ENCODE measurements at regions not wholly inside any gene's neighbourhood (a gene's known extent, or its start where the extent isn't known, plus 50 kb on each side); places are given as distances from the start of the nearest gene placed in this dataset.
A peak's percentile ranks its signal among the peaks of the same experiment; 100 is the strongest.
"Not testable (repeated sequence)": the region's sequence is repeated elsewhere in the genome, so short reads cannot be mapped to it uniquely, and the experiment has no call there.

- DNase-seq; intact Hi-C loops (cut with micrococcal nuclease); H3K4me3 ChIP-seq (ENCODE audit: low read length in 2 of 2); H3K9me3 ChIP-seq (ENCODE audit: control insufficient read depth in 1 of 2, low read length in 2 of 2); H3K36me3 Mint-ChIP-seq; H3K4me3 Mint-ChIP-seq; H3K36me3 ChIP-seq (ENCODE audit: insufficient read depth, low read length); H3K27me3 ChIP-seq (ENCODE audit: insufficient read depth, low read length); POLR2A ChIA-PET (ENCODE audit: partially characterized antibody); H3K4me1 Mint-ChIP-seq; H3K27ac ChIP-seq (ENCODE audit: low read depth, low read length); H3K27me3 Mint-ChIP-seq; H3K4me1 ChIP-seq (ENCODE audit: insufficient read depth, low read length); H3K27ac Mint-ChIP-seq: not testable (repeated sequence)
- CTCF ChIA-PET (ENCODE audit: partially characterized antibody), result interaction anchor here (1.6 kb wide), 1 partner anchor 32 kb away, joined by 3 read pairs; no protein-coding TSS in a partner anchor
- peaks cover 0 to 10% (median 4%) of the 10 kb centered on the region in 8 donors for H3K9me3 Mint-ChIP-seq
Observed at GRCh38 chr21:34233741-34234140, 130.1 kb upstream of the KCNE2 start.

- peak overlapping the region in 1 of 7 donors; percentile 4 for H3K27ac Mint-ChIP-seq
- peaks cover 0 to 10% (median 4%) of the 10 kb centered on the region in 8 donors for H3K9me3 Mint-ChIP-seq
- intact Hi-C loops (cut with micrococcal nuclease), result no loop called here
- H3K9me3 ChIP-seq (ENCODE audit: control insufficient read depth in 1 of 2, low read length in 2 of 2), result no peaks in the 10 kb centered on the region
- no peak overlapping the region for H3K4me3 ChIP-seq (ENCODE audit: low read length in 2 of 2)
- no peaks in the 10 kb centered on the region for H3K36me3 ChIP-seq (ENCODE audit: insufficient read depth, low read length)
- H3K27me3 Mint-ChIP-seq, result peaks cover 0 to 8% of the 10 kb centered on the region in 2 donors
- H3K36me3 Mint-ChIP-seq, result no peaks in the 10 kb centered on the region
- no peak overlapping the region for H3K27ac ChIP-seq (ENCODE audit: low read depth, low read length)
- ChIA-PET CTCF (ENCODE audit: partially characterized antibody) (interaction anchor here (2.5 kb wide), 1 partner anchor 312 kb away, joined by 9 read pairs; no protein-coding TSS in a partner anchor), POLR2A (ENCODE audit: partially characterized antibody) (no interaction called here)
- DNase-seq, result no peak
- no peak overlapping the region for H3K4me3 Mint-ChIP-seq
- H3K4me1 Mint-ChIP-seq, result no peaks in the 10 kb centered on the region
- no peaks in the 10 kb centered on the region for H3K27me3 ChIP-seq (ENCODE audit: insufficient read depth, low read length)
- no peaks in the 10 kb centered on the region for H3K4me1 ChIP-seq (ENCODE audit: insufficient read depth, low read length)
Observed at GRCh38 chr21:34235514-34235913, 128.3 kb upstream of the KCNE2 start.

DNA sequence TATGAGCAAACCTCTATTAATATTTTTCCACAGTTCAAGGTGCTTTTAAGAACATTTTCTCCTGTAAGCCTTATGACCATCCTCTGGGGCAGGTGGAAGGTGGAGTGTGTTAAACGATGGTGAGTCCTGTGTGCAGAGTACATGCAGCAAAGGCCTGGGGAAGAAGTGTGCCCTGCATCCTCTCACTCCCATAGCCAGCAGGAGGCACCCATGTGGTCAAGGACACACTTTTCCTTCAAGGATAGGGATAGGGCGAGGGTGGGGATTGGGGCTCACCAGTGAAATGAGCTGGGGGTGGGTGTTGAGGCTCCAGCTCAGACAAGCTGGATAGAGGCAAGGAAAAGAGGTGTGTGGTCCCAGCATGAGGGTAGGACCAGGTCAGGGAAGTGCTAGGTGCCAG, 120.8 kb upstream of the KCNE2 start:
- no peak for DNase-seq
- H3K4me3 ChIP-seq (ENCODE audit: low read length in 2 of 2), result no peak overlapping the region
- Mint-ChIP-seq H3K36me3 (no peaks in the 10 kb centered on the region), H3K4me1 (no peaks in the 10 kb centered on the region), H3K4me3 (no peak overlapping the region), H3K27me3 (peaks cover 2% of the 10 kb centered on the region in 2 donors), H3K9me3 (peaks cover 2 to 11% (median 6%) of the 10 kb centered on the region in 8 donors), H3K27ac (no peak overlapping the region)
- ChIA-PET CTCF (ENCODE audit: partially characterized antibody) (interaction anchor here (1.4 to 6.2 kb wide), 2 partner anchors 105 to 319 kb away, joined by 5 to 39 read pairs; no protein-coding TSS in a partner anchor), POLR2A (ENCODE audit: partially characterized antibody) (no interaction called here)
- intact Hi-C loops (cut with micrococcal nuclease), result loop anchor here (2.0 kb wide), 1 partner anchor 318 kb away; no protein-coding TSS in a partner anchor
- no peaks in the 10 kb centered on the region for H3K27me3 ChIP-seq (ENCODE audit: insufficient read depth, low read length)
- no peaks in the 10 kb centered on the region for H3K4me1 ChIP-seq (ENCODE audit: insufficient read depth, low read length)
- no peaks in the 10 kb centered on the region for H3K36me3 ChIP-seq (ENCODE audit: insufficient read depth, low read length)
- no peaks in the 10 kb centered on the region for H3K9me3 ChIP-seq (ENCODE audit: control insufficient read depth in 1 of 2, low read length in 2 of 2)
- H3K27ac ChIP-seq (ENCODE audit: low read depth, low read length), result no peak overlapping the region

GRCh38 chr21:34243562-34243961, 120.2 kb upstream of the KCNE2 start:
- Mint-ChIP-seq H3K36me3 (no peaks in the 10 kb centered on the region), H3K4me1 (no peaks in the 10 kb centered on the region), H3K27ac (no peak overlapping the region), H3K9me3 (peaks cover 2 to 15% (median 7%) of the 10 kb centered on the region in 8 donors), H3K4me3 (no peak overlapping the region), H3K27me3 (peaks cover 1 to 2% of the 10 kb centered on the region in 2 donors)
- peak in 2 of 5 donors; percentile 2 to 6 for DNase-seq
- ChIA-PET POLR2A (ENCODE audit: partially characterized antibody) (no interaction called here), CTCF (ENCODE audit: partially characterized antibody) (interaction anchor here (1.4 to 6.2 kb wide), 2 partner anchors 104 to 320 kb away, joined by 5 to 39 read pairs; no protein-coding TSS in a partner anchor)
- intact Hi-C loops (cut with micrococcal nuclease), result loop anchor here (2.0 kb wide), 1 partner anchor 319 kb away; no protein-coding TSS in a partner anchor
- H3K9me3 ChIP-seq (ENCODE audit: control insufficient read depth in 1 of 2, low read length in 2 of 2), result no peaks in the 10 kb centered on the region
- no peak overlapping the region for H3K27ac ChIP-seq (ENCODE audit: low read depth, low read length)
- no peaks in the 10 kb centered on the region for H3K4me1 ChIP-seq (ENCODE audit: insufficient read depth, low read length)
- H3K36me3 ChIP-seq (ENCODE audit: insufficient read depth, low read length), result no peaks in the 10 kb centered on the region
- H3K4me3 ChIP-seq (ENCODE audit: low read length in 2 of 2), result no peak overlapping the region
- H3K27me3 ChIP-seq (ENCODE audit: insufficient read depth, low read length), result no peaks in the 10 kb centered on the region

DNA sequence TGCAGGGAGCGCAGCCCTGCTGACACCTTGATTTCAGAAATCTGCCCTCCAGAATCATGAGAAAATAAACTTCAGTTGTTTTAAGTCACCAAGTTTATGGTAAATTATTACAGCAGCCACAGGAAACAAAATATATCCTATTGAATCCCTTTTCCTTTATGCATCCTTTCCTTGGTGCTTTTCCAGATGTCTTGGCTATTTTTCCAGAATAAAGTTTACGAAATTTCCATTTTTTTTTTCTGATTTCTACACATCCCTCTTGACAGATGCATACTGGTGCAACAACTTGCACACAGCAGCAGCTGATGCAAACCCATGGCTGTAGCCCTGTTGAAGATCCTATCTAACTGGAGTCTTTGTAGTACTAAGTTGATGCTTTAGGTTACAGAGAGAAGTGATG, 111.1 kb upstream of the KCNE2 start:
- POLR2A ChIA-PET (ENCODE audit: partially characterized antibody), result no interaction called here
- Histone ChIP-seq H3K4me3 (ENCODE audit: low read length in 2 of 2) (no peak overlapping the region), H3K9me3 (ENCODE audit: control insufficient read depth in 1 of 2, low read length in 2 of 2) (peaks cover 0 to 7% of the 10 kb centered on the region in 2 donors), H3K27me3 (ENCODE audit: insufficient read depth, low read length) (no peaks in the 10 kb centered on the region), H3K36me3 (ENCODE audit: insufficient read depth, low read length) (no peaks in the 10 kb centered on the region), H3K4me1 (ENCODE audit: insufficient read depth, low read length) (no peaks in the 10 kb centered on the region), H3K27ac (ENCODE audit: low read depth, low read length) (no peak overlapping the region)
- CTCF ChIA-PET (ENCODE audit: partially characterized antibody), result no interaction called here
- Mint-ChIP-seq H3K27me3 (peaks cover 2 to 8% of the 10 kb centered on the region in 2 donors), H3K4me3 (no peak overlapping the region), H3K4me1 (no peaks in the 10 kb centered on the region), H3K9me3 (peaks cover 3 to 66% (median 43%) of the 10 kb centered on the region in 8 donors), H3K36me3 (peaks cover 5 to 9% of the 10 kb centered on the region in 2 donors), H3K27ac (no peak overlapping the region)
- intact Hi-C loops (cut with micrococcal nuclease), result no loop called here
- no peak for DNase-seq

GRCh38 chr21:34255073-34255472, 108.7 kb upstream of the KCNE2 start:
- ChIA-PET POLR2A (ENCODE audit: partially characterized antibody) (no interaction called here), CTCF (ENCODE audit: partially characterized antibody) (no interaction called here)
- Mint-ChIP-seq H3K4me3 (no peak overlapping the region), H3K27ac (no peak overlapping the region), H3K4me1 (no peaks in the 10 kb centered on the region), H3K9me3 (peaks cover 3 to 56% (median 43%) of the 10 kb centered on the region in 8 donors), H3K27me3 (peaks cover 2 to 9% of the 10 kb centered on the region in 2 donors), H3K36me3 (peaks cover 5 to 9% of the 10 kb centered on the region in 2 donors)
- intact Hi-C loops (cut with micrococcal nuclease), result no loop called here
- Histone ChIP-seq H3K27ac (ENCODE audit: low read depth, low read length) (no peak overlapping the region), H3K27me3 (ENCODE audit: insufficient read depth, low read length) (no peaks in the 10 kb centered on the region), H3K9me3 (ENCODE audit: control insufficient read depth in 1 of 2, low read length in 2 of 2) (peaks cover 0 to 7% of the 10 kb centered on the region in 2 donors), H3K36me3 (ENCODE audit: insufficient read depth, low read length) (no peaks in the 10 kb centered on the region), H3K4me1 (ENCODE audit: insufficient read depth, low read length) (no peaks in the 10 kb centered on the region), H3K4me3 (ENCODE audit: low read length in 2 of 2) (no peak overlapping the region)
- no peak for DNase-seq

DNA sequence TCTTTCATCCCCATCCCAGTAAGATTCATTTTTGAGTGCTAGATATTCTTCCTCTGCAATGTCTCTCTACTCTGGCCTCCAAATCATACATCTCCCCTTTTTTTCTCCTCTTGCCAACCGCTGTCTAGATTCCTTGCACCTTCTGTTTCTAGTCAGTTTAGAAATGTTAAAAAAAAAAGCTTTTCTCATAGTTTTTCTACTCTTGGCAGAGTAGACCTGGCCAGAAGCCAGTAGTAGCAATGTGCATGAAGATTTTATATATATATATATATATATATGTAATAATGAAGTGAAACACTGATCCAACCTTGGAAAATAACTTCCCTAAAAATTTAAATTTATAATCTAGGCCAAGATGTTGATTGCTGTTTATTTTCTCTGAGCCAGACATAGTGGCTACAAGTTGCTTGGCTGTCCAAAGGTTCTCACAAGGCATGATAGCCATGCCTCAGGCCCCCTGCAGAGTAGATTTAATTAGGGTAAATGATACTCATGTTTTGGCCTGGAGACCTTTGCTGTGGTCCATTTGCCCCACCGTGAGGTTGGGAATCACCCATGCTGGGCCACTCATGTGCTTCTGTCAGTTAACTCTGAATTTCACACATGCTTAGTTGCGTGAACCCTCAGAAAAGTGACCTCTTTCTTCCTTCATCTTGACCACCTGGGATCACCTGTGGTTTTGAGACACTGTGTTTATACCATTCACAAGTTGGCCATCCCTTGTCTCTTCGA, 103.4 kb upstream of the KCNE2 start:
- no peak overlapping the region for H3K4me3 Mint-ChIP-seq
- H3K27me3 Mint-ChIP-seq, result peaks cover 8% of the 10 kb centered on the region in 2 donors
- peaks cover 11 to 14% of the 10 kb centered on the region in 2 donors for H3K36me3 Mint-ChIP-seq
- Histone ChIP-seq H3K4me3 (ENCODE audit: low read length in 2 of 2) (no peak overlapping the region), H3K36me3 (ENCODE audit: insufficient read depth, low read length) (no peaks in the 10 kb centered on the region), H3K27me3 (ENCODE audit: insufficient read depth, low read length) (no peaks in the 10 kb centered on the region), H3K27ac (ENCODE audit: low read depth, low read length) (no peak overlapping the region), H3K4me1 (ENCODE audit: insufficient read depth, low read length) (no peaks in the 10 kb centered on the region), H3K9me3 (ENCODE audit: control insufficient read depth in 1 of 2, low read length in 2 of 2) (peaks cover 0 to under 1% of the 10 kb centered on the region in 2 donors)
- no peaks in the 10 kb centered on the region for H3K4me1 Mint-ChIP-seq
- CTCF ChIA-PET (ENCODE audit: partially characterized antibody), result no interaction called here
- DNase-seq, result no peak
- H3K9me3 Mint-ChIP-seq, result peaks cover 10 to 34% (median 21%) of the 10 kb centered on the region in 8 donors
- POLR2A ChIA-PET (ENCODE audit: partially characterized antibody), result no interaction called here
- intact Hi-C loops (cut with micrococcal nuclease), result no loop called here
- H3K27ac Mint-ChIP-seq, result peak overlapping the region in 1 of 7 donors; percentile 38

Data from CD4-positive, alpha-beta memory T cell (primary cell).